Hepatocyte (in vitro differentiated cells): ENCODE measurements at regions not wholly inside any gene's neighbourhood (a gene's known extent, or its start where the extent isn't known, plus 50 kb on each side); places are given as distances from the start of the nearest gene placed in this dataset.

Experiments used
- DNase-seq: peaks from one replicate; pipeline ENCODE4 v3.0.0-alpha.2; 2016; ENCODE audit warnings: low spot score
- H2AFZ ChIP-seq: fragments of 200-600 bp; sonication (generic); 2 replicates; pipeline ENCODE4 v1.6.0; 2016; ENCODE audit warnings: antibody characterized with exemption, mild to moderate bottlenecking
- H3K27ac ChIP-seq: fragments of 200-600 bp; sonication (generic); 2 replicates; pipeline ENCODE4 v1.5.1; 2016; ENCODE audit warnings: mild to moderate bottlenecking
- H3K27me3 ChIP-seq: fragments of 200-600 bp; sonication (generic); 2 replicates; pipeline ENCODE4 v1.6.1; 2016
- H3K36me3 ChIP-seq: fragments of 200-600 bp; sonication (generic); replicated peaks from 2 replicates; pipeline ENCODE4 v1.5.1; 2016; ENCODE audit warnings: low read depth; ENCODE audit not compliant: insufficient read depth
- H3K4me1 ChIP-seq: fragments of 200-600 bp; sonication (generic); 2 replicates; pipeline ENCODE4 v1.5.1; 2016; ENCODE audit warnings: mild to moderate bottlenecking, moderate library complexity; ENCODE audit not compliant: insufficient read depth
- H3K4me2 ChIP-seq: fragments of 200-600 bp; sonication (generic); 2 replicates; pipeline ENCODE4 v1.6.0; 2016
- H3K4me3 ChIP-seq: fragments of 200-600 bp; sonication (generic); 2 replicates; pipeline ENCODE4 v1.5.1; 2016; ENCODE audit warnings: mild to moderate bottlenecking
- H3K79me2 ChIP-seq: fragments of 200-600 bp; sonication (generic); 2 replicates; pipeline ENCODE4 v1.6.0; 2017; ENCODE audit warnings: mild to moderate bottlenecking
- H3K9me2 ChIP-seq: fragments of 200-600 bp; sonication (generic); replicated peaks from 2 replicates; pipeline ENCODE4 v1.6.0; 2017; ENCODE audit warnings: mild to moderate bottlenecking; ENCODE audit not compliant: insufficient read depth
- H3K9me3 ChIP-seq: fragments of 200-600 bp; sonication (generic); 2 replicates; pipeline ENCODE4 v1.5.1; 2016; ENCODE audit warnings: low read depth, mild to moderate bottlenecking
- H4K20me1 ChIP-seq: fragments of 200-600 bp; sonication (generic); 2 replicates; pipeline ENCODE4 v1.6.0; 2016; ENCODE audit warnings: mild to moderate bottlenecking; ENCODE audit not compliant: insufficient read depth, poor library complexity, severe bottlenecking
- EZH2 ChIP-seq: fragments of 200-600 bp; sonication (generic); IDR thresholded peaks from 2 replicates; pipeline ENCODE4 v1.6.1; 2016; ENCODE audit warnings: antibody characterized with exemption, mild to moderate bottlenecking, borderline replicate concordance
- EZH2phosphoT487 ChIP-seq: fragments of 200-600 bp; sonication (generic); IDR thresholded peaks from one replicate; pipeline ENCODE4 v1.6.1; 2018; ENCODE audit warnings: antibody characterized with exemption, mild to moderate bottlenecking, low read depth, moderate library complexity; ENCODE audit not compliant: unreplicated experiment, severe bottlenecking
- WGBS: methylation state at CpG from one replicate; pipeline ENCODE4 v1.1.6; 2016; ENCODE audit warnings: low lambda C conversion rate; ENCODE audit errors: missing lambda C conversion rate; 5-methylcytosine and 5-hydroxymethylcytosine counted together
- TF ChIP-seq, protein P1 (sequence below): fragments of 200-600 bp; sonication (generic); IDR thresholded peaks from 2 replicates; pipeline ENCODE4 v1.5.1; 2016; ENCODE audit warnings: antibody characterized with exemption, mild to moderate bottlenecking; ENCODE audit not compliant: poor library complexity

DNA sequence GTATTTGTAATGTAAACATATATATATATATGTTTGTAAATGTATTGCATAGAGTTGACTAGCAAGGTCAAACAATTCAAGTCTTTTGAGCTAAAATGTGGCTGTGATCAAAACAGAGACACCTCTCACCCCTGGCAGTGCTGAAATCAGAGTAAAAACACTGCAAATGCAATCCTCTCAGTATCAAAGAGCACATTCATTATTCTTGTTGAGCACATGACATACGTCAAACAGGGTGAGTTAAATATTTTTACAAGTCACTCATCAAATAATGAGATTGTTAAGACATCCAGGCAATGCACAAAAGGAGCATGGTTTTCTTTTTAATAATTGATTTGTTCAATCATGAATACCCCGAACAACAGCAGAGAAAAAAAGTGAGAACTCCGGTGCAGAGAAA, 114.1 kb upstream of the KCNIP4 start:
- no peak overlapping the region for H3K4me2 ChIP-seq
- H4K20me1 ChIP-seq = no peaks in the 10 kb centered on the region
- no peaks in the 10 kb centered on the region for H3K79me2 ChIP-seq
- H3K4me1 ChIP-seq = no peaks in the 10 kb centered on the region
- H3K27me3 ChIP-seq = no peaks in the 10 kb centered on the region
- H3K9me2 ChIP-seq = no peaks in the 10 kb centered on the region
- DNase-seq = no peak
- no peak overlapping the region for H3K27ac ChIP-seq
- no peaks in the 10 kb centered on the region for H3K9me3 ChIP-seq
- H3K4me3 ChIP-seq = no peak overlapping the region
- no peak overlapping the region for H2AFZ ChIP-seq
- 80% methylated on average over 3 of the region's 3 CpGs for WGBS
- H3K36me3 ChIP-seq = no peaks in the 10 kb centered on the region
- TF ChIP-seq, protein P1, sequence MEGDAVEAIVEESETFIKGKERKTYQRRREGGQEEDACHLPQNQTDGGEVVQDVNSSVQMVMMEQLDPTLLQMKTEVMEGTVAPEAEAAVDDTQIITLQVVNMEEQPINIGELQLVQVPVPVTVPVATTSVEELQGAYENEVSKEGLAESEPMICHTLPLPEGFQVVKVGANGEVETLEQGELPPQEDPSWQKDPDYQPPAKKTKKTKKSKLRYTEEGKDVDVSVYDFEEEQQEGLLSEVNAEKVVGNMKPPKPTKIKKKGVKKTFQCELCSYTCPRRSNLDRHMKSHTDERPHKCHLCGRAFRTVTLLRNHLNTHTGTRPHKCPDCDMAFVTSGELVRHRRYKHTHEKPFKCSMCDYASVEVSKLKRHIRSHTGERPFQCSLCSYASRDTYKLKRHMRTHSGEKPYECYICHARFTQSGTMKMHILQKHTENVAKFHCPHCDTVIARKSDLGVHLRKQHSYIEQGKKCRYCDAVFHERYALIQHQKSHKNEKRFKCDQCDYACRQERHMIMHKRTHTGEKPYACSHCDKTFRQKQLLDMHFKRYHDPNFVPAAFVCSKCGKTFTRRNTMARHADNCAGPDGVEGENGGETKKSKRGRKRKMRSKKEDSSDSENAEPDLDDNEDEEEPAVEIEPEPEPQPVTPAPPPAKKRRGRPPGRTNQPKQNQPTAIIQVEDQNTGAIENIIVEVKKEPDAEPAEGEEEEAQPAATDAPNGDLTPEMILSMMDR = no peak
- TF ChIP-seq EZH2 (no peak), EZH2phosphoT487 (no peak)

DNA sequence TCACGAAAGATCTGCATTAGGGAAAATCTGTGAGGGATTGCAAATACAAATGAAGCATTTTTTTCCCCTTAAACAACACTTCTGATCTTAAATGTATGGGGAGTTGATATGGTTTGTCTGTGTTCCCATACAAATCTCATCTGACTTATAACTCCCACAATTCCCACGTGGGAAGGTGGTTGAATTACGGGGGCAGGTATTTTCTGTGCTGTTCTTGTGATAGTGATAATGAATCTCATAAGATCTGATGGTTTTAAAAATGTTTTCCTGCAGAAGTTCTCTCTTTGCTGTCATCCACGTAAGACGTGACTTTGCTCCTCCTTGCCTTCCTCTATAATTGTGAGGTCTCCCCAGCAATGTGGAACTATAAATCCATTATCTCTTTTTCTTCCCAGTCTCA, 107.4 kb upstream of the KCNIP4 start:
- no peaks in the 10 kb centered on the region for H4K20me1 ChIP-seq
- no peaks in the 10 kb centered on the region for H3K9me2 ChIP-seq
- H3K79me2 ChIP-seq = no peaks in the 10 kb centered on the region
- H3K27ac ChIP-seq = no peak overlapping the region
- H3K9me3 ChIP-seq = no peaks in the 10 kb centered on the region
- no peaks in the 10 kb centered on the region for H3K4me1 ChIP-seq
- no peaks in the 10 kb centered on the region for H3K27me3 ChIP-seq
- DNase-seq = no peak
- WGBS = 67% methylated on average over 5 of the region's 5 CpGs
- no peaks in the 10 kb centered on the region for H3K36me3 ChIP-seq
- H3K4me2 ChIP-seq = no peak overlapping the region
- TF ChIP-seq, protein P1 = no peak
- TF ChIP-seq EZH2 (no peak), EZH2phosphoT487 (no peak)
- no peak overlapping the region for H2AFZ ChIP-seq
- no peak overlapping the region for H3K4me3 ChIP-seq

DNA sequence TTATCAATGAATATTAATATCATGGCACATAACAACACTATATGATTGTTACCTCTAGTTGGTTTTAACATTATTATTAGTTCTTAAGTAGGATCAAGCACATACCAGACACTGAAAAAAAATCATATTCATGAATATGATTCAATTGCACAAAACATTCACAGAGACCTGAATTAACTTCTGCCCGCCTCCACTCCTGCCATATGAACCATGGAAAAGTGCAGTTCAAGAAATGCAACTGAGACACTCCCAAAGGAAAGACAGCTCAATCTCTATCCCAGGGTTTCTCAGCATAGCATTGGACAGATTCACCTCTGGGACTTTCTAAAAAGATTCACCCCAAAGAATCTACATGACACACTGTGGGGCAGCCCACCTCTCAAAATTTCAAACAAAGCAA, 103.5 kb upstream of the KCNIP4 start:
- no peaks in the 10 kb centered on the region for H3K4me1 ChIP-seq
- no peak for DNase-seq
- no peaks in the 10 kb centered on the region for H3K9me3 ChIP-seq
- no peak overlapping the region for H3K27ac ChIP-seq
- H3K79me2 ChIP-seq = no peaks in the 10 kb centered on the region
- H3K27me3 ChIP-seq = no peaks in the 10 kb centered on the region
- TF ChIP-seq, protein P1 = no peak
- no peak for TF ChIP-seq EZH2
- TF ChIP-seq EZH2phosphoT487 = no peak
- no peaks in the 10 kb centered on the region for H3K36me3 ChIP-seq
- H4K20me1 ChIP-seq = no peaks in the 10 kb centered on the region
- WGBS = 96% methylated on average over 1 of the region's 1 CpG
- H3K4me2 ChIP-seq = no peak overlapping the region
- H2AFZ ChIP-seq = no peak overlapping the region
- no peak overlapping the region for H3K4me3 ChIP-seq
- H3K9me2 ChIP-seq = no peaks in the 10 kb centered on the region

DNA sequence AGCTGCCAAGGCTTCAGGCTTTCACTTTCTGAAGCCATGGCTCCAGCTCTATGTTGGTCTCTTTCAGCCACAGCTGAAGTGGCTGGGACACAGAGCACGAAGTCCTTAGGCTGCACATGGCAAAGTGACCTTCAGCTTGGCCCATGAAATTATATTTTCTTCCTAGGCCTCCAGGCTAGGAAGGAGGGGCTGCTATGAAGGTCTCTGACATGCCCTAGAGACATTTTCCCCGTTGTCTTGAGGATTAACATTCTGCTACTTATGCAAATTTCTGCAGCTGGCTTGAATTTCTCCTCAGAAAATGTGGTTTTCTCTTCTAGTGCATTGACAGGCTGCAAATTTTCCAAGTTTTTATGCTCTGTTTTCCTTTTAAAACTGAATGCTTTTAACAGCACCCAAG, 99.8 kb upstream of the KCNIP4 start:
- Histone ChIP-seq H2AFZ (no peak overlapping the region), H3K79me2 (no peaks in the 10 kb centered on the region), H3K9me2 (no peaks in the 10 kb centered on the region), H3K4me1 (no peaks in the 10 kb centered on the region), H3K4me3 (no peak overlapping the region), H3K27me3 (no peaks in the 10 kb centered on the region), H3K4me2 (no peak overlapping the region), H3K9me3 (no peaks in the 10 kb centered on the region), H3K36me3 (no peaks in the 10 kb centered on the region), H3K27ac (no peak overlapping the region), H4K20me1 (no peaks in the 10 kb centered on the region)
- 53% methylated on average over 2 of the region's 2 CpGs for WGBS
- DNase-seq = no peak
- no peak for TF ChIP-seq EZH2
- TF ChIP-seq EZH2phosphoT487 = no peak
- TF ChIP-seq, protein P1 = no peak
